ENCODE measurements at regions not wholly inside any gene's neighbourhood (a gene's known extent, or its start where the extent isn't known, plus 50 kb on each side); places are given as distances from the start of the nearest gene placed in this dataset.

GRCh38 chr20:2244523-2244922 is 51.3 kb upstream of the TGM3 start:
- TF ChIP-seq FOXP2 (optimal IDR thresholded peaks at IDR 0.05; ENCODE audit: borderline replicate concordance, extremely low read depth, extremely low read length, insufficient read depth) (no peak), POLR2AphosphoS5 (IDR thresholded peaks at IDR 0.05; ENCODE audit: low read depth, low read length) (no peak), SIN3A (IDR thresholded peaks at IDR 0.05; ENCODE audit: borderline replicate concordance, insufficient read depth, low read length) (no peak), TAF1 (IDR thresholded peaks at IDR 0.05; ENCODE audit: borderline replicate concordance, insufficient read depth, low read length) (no peak)
- TF ChIP-seq, protein P1, sequence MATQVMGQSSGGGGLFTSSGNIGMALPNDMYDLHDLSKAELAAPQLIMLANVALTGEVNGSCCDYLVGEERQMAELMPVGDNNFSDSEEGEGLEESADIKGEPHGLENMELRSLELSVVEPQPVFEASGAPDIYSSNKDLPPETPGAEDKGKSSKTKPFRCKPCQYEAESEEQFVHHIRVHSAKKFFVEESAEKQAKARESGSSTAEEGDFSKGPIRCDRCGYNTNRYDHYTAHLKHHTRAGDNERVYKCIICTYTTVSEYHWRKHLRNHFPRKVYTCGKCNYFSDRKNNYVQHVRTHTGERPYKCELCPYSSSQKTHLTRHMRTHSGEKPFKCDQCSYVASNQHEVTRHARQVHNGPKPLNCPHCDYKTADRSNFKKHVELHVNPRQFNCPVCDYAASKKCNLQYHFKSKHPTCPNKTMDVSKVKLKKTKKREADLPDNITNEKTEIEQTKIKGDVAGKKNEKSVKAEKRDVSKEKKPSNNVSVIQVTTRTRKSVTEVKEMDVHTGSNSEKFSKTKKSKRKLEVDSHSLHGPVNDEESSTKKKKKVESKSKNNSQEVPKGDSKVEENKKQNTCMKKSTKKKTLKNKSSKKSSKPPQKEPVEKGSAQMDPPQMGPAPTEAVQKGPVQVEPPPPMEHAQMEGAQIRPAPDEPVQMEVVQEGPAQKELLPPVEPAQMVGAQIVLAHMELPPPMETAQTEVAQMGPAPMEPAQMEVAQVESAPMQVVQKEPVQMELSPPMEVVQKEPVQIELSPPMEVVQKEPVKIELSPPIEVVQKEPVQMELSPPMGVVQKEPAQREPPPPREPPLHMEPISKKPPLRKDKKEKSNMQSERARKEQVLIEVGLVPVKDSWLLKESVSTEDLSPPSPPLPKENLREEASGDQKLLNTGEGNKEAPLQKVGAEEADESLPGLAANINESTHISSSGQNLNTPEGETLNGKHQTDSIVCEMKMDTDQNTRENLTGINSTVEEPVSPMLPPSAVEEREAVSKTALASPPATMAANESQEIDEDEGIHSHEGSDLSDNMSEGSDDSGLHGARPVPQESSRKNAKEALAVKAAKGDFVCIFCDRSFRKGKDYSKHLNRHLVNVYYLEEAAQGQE (IDR thresholded peaks at IDR 0.05; ENCODE audit: insufficient read depth in 1 of 2, low read depth in 2 of 2, low read length in 2 of 2): no peak

GRCh38 chr20:2244993-2245392 is 50.8 kb upstream of the TGM3 start:
- TF ChIP-seq SIN3A (IDR thresholded peaks at IDR 0.05; ENCODE audit: borderline replicate concordance, insufficient read depth, low read length) (no peak), TAF1 (IDR thresholded peaks at IDR 0.05; ENCODE audit: borderline replicate concordance, insufficient read depth, low read length) (no peak), POLR2AphosphoS5 (IDR thresholded peaks at IDR 0.05; ENCODE audit: low read depth, low read length) (no peak), FOXP2 (optimal IDR thresholded peaks at IDR 0.05; ENCODE audit: borderline replicate concordance, extremely low read depth, extremely low read length, insufficient read depth) (no peak)
- TF ChIP-seq, protein P1 (IDR thresholded peaks at IDR 0.05; ENCODE audit: insufficient read depth in 1 of 2, low read depth in 2 of 2, low read length in 2 of 2): no peak

- TF ChIP-seq FOXP2 (optimal IDR thresholded peaks at IDR 0.05; ENCODE audit: borderline replicate concordance, extremely low read depth, extremely low read length, insufficient read depth): no peak
- no peak for TF ChIP-seq SIN3A (IDR thresholded peaks at IDR 0.05; ENCODE audit: borderline replicate concordance, insufficient read depth, low read length)
- TF ChIP-seq, protein P1 (IDR thresholded peaks at IDR 0.05; ENCODE audit: insufficient read depth in 1 of 2, low read depth in 2 of 2, low read length in 2 of 2): no peak
Measured at GRCh38 chr20:2245637-2246036, 50.2 kb upstream of the TGM3 start.
